COLO668 (cell line): ENCODE measurements at regions not wholly inside any gene's neighbourhood (a gene's known extent, or its start where the extent isn't known, plus 50 kb on each side); places are given as distances from the start of the nearest gene placed in this dataset.

Source experiments
- DNase-seq: peaks from one replicate; lab custom pipeline; 2025; ENCODE audit not compliant: unreplicated experiment; lab: John Stamatoyannopoulos, UW

DNA sequence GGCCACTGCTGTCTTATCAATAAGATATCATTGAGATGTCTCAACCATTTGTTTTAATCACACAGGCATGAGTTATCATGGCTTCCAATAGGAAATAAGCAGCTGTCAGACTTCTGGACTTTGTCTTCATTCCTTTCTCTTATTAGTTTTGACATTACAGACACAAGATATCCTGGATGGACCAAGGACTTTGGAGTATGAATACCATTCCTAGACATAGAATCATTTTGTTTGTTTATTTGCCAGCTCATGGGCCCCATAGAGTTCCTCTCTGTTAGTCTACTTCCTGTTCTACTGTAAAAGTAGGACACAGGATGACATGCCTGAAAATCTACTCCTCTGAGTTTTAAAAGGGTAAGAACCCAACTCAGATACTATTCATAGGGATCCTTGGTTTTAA, 77.7 kb upstream of the KCNJ16 start:
- no peak for DNase-seq

DNA sequence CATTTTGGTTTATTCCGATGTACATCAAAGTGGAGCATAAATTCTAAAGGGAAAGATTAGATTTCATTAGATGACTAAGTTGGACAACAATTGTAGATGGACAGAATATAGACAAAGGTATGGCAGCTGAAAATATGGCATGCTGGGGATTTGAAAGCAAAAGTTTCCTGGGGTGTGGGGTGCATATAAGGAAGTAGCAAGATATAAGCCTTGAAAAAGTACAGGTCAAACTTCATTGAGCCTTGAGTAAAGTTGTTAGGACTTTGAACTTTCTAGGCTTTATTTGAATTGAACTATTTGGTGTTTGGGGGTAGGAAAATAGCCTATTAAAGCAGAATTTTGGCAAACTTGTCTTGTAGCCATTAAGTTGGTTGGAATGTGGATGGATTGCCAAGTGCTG, 75.8 kb upstream of the KCNJ16 start:
- no peak for DNase-seq

DNA sequence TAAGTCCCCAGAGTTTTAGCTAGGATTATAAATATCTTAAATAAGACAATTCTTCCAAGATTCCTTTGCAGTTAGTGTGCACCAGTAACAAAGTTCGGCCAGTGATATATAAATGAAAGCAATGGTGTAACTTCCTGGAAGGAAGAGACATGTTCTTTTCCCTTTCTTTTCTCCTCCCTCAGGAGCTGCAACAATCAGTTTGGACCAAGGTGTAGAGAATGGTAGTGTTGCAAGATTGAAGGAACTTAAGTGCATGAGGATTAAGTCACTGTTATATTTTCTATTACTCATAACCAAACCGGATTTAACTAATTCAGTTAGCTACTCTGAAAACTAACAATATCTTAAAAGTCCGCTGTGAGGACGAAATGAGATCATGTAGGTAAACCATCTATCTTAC, 68.9 kb upstream of the KCNJ16 start:
- no peak for DNase-seq

DNA sequence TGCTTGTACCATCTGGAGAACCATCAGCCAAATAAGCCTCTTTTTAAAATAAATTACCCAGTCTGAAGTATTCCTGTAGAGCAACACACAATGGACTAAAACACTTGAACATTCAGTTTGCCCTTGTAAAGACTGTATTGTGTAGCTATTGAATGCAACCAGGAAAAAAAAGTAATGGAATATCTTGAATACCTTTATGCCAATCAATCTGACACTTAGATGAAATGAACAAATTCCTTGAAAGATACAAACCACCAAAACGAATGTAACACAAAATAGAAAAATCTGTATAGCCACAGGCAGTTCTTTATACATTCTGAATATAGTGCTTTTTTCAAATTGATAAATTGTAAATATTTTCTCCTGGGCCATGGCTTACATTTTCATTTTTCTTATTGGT, 63.3 kb upstream of the KCNJ16 start:
- no peak for DNase-seq

DNA sequence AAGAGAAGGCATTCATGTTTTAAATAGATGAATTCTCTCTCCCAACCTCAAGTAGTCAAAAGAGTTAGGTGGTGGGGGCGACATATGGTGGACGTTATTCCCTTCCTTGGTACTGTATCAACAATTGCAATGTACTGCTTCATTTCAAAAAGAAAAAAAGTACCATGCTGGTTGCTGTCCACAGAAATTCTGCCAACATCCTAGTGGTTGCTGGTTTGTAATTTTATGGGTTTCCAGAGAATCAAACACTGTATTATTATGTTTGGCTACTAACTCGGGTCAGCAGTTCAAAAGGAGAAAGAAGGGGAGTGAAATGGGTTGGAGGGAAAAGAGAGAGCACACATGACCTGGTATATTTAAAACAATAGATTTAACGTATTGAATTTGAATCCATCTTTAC, 61.1 kb upstream of the KCNJ16 start:
- no peak for DNase-seq

DNA sequence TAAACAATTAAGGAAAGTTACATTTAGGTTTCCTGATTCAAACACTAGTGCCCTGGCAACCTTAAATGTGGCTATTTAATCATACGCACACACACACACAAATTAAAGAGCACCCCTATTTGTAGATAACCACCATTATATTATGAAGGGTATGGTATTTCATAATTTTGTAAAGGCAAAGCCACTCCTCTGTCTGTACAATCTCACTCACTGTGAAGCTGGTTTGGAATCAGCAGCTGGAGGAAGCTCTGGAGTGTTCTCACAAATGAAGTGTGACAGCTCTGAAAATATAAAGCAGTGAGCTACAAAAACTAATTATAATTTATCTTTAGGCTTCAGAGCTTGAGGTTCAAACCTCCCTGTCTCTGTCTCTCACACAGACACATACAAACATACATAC, 57.9 kb upstream of the KCNJ16 start:
- no peak for DNase-seq

DNA sequence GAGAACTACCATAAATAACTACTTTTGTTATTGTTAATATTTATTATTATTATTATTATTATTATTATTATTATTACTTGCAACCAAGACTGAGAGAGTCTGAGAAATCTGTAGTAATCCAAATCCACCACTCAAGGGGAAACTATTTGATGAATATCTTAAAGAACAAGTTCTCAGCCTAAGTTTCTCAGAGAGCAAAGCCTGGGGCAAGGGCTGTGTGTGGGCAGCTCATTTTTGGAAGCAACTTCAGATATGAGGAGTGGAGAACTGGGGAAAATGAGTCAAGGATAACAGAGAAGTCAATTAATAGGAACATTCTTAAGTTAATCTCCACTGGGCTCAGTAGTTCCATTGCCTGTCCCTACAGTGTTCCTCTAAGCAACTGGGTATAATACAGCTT, 57.1 kb upstream of the KCNJ16 start:
- no peak for DNase-seq

DNA sequence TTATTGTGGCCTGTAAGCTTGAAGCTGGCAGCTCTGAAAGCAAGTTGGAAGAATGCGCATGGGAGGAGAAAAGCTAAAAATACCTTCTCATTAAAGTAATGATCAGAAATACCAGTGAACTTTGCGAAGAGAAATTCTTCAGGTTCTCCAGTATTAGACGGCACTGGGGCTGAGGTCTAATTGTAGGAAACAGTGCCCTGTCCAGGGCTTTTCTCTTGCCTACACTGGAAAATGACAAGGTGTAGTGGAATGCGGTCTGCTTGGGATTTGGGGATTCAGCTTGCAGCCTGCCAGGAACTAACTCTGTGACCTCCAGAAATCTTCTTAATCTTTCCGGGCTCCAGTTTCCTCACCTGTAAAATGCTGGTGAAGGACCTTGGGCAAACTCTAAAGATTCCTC, 53.3 kb upstream of the KCNJ16 start:
- no peak for DNase-seq

DNA sequence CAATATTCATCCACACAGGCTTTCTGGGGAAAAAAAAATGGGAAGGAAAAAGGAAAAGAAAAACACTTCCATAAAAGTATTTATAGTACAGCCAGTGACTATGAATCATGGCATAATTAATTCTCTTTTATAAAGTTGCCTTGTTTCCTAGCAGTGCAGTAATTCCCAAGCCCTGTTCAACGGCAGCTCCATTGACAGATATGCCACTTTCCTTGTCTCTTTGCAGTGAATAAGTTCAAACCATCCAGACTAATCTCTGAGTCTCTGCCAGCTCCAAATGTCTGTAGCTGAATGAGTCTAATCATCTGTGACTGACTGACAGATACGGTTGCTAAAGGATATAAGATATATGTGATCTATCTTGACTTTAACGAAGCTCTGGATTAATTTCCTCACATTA, 52.9 kb upstream of the KCNJ16 start:
- DNase-seq: no peak

DNA sequence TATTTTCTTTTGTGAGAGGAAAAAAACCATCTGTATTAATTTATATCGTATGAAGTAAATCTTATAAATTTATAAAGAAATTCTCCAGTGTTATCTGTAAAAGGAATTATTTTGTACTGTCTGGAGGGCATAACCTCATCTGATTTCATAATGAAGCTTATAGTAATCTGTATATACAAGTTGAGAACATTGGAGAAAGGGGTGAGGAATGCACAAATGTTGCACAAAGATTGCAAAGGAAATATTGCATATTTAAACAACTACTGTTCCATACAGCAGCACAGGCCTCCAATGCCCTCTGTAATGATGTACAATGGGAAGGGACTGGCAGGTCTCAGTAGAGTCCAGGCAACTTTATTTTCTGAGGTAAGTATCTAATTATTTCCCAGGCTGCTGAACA, 50.8 kb upstream of the KCNJ16 start:
- no peak for DNase-seq
